ENCODE measurements at regions not wholly inside any gene's neighbourhood (a gene's known extent, or its start where the extent isn't known, plus 50 kb on each side); places are given as distances from the start of the nearest gene placed in this dataset.

DNA sequence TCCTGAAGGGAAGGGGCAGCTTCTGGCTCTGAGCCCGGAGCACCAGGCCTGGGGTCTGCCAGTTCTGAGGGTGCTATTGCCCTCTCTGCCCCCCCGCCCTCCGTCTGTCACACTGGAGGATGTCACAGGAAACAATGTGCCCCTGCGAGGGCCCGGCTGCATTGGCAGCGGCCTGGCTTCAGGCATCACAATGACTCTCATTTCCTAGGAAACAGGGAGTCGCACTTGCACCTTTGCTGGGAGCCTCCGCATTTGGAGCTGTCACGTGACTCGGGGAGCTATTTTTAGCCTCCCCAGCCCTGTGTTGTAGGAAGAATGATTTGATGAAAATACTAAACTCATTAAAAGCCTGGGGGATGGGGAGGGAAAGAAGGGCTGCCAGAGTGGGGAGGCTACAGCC lies 518.9 kb downstream of the SHQ1 start:
- DNase-seq (ENCODE audit: low read depth in 2 of 2): no peak

DNA sequence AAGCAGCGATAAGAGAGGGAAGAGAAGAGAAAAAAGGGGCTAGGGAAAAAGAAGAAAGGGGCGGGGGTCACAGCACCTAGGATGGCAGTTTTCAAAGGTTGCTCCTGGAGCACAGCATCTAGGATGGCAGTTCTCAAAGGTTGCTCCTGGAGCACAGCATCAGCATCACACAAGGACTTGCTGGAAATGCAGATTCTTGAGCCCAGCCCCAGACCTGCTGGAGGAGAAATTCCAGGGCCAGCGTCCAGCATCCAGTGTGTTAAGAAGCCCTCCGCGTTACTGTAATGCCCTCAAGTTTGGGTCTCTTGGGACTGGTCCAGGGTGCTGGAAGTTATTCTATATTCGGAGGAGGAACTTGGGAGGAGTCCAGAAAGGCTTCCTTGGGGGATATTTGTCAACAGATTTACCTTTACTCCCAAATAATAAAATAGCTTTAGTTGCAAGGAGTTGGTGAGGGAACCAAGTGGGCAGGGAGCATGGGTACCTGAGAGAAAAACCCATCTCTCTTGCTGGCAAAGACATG lies 519.4 kb downstream of the SHQ1 start:
- no peak for DNase-seq (ENCODE audit: low read depth in 2 of 2)

DNA sequence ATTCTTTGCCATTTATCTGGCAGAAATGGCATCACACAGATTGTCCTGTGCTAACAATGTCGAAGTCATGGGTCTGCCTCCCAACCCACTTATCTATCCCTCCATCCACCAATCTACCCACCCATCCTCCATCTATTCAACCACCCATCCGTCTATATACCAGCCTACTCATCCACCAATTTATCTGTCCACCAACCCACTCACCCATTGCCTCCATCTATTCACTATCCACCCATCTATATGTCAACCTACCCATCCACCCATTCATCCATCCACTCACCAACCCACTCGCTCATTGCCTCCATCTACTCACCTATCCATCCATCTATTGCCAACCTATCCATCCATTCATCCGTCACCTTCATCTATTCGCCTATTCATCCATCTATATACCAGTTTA lies 521.2 kb downstream of the SHQ1 start:
- DNase-seq (ENCODE audit: low read depth in 2 of 2): no peak

DNA sequence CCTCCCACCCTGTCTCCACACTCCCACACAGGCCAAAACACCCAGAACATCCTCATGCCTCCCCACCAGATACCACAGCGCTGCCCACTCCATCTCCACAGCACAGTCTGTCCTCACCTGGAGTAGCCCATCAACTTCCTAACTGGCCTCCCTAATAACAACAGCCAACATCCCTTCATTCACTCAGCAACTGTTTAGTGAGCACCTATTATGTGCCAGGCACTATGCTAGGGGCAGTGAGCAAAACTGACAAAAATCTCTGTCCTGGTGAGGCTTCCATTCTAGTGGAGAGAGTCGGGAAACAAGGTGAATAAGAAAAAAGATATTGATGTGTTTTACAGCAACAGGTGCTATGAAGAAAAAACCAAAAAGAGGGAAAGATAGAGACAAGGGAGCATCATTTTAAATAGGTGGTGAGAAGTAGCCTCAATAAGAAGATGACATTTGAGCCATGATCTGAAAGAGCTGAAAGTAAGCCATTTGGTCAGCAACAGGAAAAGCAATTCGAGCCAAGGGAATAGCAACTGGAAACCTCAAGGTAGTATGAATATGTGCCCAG lies 523.9 kb downstream of the SHQ1 start:
- DNase-seq (ENCODE audit: low read depth in 2 of 2): no peak

DNA sequence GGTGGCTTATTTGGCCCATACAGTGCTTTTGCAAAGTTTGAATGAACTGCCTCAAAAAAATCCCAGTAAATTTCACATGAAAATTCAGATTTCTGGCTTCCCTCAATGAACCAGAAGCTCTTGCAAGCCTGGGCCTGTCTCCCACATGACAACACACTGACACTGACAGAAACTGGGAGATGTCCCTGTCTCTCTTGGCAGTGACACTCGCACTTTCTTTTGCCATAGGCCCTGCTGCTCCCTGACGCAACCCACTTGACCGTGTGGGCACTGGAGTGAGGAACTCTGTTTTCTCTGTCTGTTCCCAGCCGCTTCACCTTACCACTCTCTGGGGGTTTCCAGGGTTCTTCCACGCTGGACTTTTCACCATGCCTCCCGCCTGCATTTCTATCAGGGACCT lies 524.5 kb downstream of the SHQ1 start:
- DNase-seq (ENCODE audit: low read depth in 2 of 2): no peak

DNA sequence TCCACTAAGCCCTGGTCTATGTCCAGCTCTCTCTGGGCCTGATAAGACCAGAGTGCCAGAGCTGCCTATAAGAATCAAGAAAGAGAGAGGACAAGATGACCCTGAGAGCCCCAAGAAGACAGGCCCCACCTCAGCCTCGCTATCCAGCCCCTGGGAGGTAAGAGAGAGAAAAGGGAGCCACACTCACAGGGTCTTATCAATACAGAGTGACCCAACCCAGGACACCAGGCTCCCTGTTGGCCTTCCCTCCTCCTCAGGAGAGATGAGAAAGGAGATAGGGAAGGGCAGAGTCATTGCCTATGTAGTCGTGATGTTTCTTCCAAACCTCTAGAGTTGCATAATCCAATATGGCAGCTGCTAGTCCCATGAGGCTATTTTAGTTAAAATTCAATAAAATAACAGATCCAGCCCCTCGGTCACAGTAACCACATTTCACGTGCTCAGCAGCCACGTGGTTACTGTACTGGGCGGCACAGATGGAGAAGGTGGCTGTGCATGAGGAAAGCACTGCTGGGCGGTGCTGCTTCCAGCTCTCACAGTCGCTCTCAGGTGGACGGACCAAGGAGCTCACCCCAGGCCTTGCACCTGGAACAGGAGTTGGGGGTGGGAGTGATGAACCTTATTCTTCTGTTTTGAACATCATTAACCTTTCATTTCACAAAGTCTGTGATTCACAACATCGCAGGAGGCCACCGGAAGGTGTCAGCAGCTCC lies 525.8 kb downstream of the SHQ1 start:
- no peak for DNase-seq (ENCODE audit: low read depth in 2 of 2)

DNA sequence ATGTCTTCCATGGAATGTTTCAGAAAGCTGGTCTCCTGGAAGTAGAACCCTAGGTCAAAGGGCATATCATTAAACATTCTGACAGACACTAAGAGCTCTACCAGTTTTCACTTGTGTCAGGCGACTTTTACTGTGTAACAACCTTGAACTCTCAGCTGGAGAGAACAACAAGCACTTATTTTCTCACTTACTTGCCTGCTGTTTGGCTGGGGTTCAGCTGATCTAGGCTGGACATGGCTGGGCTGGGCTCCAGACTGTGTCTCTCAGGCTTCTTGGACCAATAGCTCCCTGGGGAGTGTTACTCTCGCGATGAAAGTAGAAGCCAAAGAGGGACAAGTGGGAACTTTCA lies 527.3 kb downstream of the SHQ1 start:
- no peak for DNase-seq (ENCODE audit: low read depth in 2 of 2)

DNA sequence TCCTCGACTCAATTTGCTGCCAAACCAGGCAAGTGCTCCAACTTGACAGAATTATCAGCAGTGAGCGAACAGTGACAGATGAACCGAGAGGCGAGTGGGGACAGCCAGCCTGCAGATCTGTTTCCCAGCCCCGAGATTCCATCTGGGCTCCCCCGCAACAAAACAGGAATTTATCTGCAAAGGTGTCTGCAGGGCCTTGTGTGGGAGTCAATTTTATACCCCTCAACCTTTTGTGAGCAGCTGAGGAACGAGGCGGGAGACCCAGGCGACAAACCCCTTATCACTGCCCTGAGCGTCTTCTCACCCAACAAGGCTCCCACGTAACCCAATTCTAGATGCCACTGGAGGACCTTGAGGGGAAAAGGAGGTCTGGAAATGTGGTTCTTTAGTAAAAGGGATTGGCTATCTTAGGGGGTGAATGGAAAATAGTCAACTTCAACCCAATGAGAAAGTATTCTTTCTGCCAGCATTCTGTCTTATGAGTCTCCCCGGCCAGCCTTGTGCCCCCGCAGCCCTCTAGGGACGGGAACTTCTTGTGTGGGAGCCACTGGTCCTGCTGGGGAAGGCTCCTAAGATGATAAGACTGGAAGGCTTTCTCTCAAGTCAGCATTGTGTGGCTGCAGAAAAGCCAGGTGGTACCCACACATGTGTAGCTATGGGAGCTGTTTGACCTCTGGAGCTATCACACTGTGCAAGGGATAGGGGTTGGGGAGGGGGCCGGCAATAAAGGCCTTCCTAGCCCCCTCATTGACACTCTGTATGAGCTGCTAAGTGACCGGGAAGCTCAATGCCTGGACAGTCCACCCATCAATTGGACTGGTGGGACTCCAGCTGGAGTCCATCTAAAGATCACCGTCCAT lies 527.9 kb downstream of the SHQ1 start:
- no peak for DNase-seq (ENCODE audit: low read depth in 2 of 2)

DNA sequence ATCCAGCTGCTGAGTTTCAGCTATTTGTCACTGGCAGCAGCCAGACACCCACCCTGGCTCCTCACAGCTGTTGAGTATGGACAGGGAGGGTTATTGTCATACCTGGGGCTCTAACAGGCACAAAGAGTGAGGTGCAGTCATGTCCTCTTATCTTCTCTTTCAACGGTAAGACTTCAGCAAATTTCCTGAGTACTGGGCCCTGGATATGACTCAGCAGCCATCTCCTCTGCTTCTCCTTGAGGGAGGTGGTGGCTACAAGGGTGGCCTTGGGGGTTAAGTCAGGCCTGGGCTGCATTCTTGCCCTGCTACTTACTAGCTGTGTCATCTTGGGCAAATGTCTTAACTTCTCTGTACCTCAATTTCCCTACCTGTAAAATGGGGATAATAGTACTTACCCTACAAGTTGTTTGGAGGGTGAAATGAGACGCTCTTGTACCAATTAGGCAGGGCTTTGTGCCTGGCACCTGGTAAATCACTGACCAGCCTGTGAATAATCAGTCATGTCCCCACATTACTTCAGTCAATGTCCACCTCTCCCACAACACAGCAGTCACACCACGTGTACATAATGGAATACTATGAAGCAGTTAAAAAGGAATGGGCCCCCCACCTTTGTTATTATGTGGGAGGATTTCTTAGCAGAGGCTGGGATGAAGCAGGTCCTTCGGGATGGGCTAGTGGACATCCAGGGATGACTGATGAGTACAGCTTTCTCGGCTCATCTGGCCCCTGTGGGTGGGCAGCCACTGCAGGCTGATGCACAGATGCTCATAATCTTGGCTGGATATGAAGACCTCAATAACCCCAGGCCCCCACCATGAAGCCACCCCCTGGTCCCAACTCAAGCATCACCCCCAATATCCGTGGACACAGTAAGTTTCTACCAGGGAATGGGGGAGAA lies 528.8 kb downstream of the SHQ1 start:
- no peak for DNase-seq (ENCODE audit: low read depth in 2 of 2)

DNA sequence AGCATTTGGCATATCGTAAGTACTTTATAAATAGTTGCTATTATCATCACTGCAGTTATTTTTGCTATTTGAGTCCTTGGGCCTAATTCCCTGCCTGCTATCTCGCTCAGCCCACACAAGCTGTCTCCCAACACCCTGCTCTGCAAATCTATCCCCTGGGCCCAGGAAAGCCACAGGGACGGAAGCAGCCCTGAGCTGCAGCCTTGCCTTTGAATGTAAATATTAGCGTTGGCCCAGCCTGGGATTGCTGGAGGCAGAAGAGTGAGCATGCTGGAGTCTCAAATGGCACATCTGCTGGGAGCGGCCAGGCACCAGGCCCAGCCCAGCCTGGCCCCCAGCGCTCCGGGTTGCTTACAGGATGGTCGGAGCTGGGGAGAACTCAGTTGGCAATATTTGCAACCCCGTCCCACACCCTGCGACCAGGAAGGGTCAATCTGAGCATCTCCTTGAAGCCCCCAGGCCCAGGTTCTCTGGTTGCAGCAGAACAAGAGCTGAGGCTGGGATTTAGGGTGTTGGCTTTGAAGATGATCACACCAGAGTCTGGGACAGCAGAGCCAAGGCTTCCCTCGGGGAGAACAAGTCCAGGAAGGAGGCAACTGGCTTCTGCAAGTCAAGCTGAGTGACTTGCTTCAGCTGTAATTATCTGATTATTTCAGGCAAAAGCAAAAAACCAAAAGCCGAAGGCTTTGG lies 529.6 kb downstream of the SHQ1 start:
- DNase-seq (ENCODE audit: low read depth in 2 of 2): no peak

DNA sequence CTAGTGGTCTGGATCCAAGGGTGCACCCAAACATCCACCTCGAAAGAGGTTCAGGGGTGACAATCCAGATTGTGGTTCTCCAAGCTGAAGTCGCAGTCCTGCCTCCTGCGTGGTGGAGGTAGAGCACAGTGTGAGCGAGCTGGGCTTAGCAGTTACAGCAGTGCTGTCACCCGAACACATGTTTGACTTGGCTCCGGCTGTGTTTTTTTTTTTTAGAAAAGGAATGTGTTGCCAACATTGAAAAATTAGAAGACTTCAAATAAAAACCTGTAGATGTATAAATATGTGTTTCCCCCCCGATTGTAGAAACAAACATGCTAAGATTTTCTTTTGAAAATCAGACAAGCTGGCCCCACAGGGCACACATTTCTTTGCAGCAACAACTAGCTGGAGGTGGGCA lies 530.8 kb downstream of the SHQ1 start:
- no peak for DNase-seq (ENCODE audit: low read depth in 2 of 2)

DNA sequence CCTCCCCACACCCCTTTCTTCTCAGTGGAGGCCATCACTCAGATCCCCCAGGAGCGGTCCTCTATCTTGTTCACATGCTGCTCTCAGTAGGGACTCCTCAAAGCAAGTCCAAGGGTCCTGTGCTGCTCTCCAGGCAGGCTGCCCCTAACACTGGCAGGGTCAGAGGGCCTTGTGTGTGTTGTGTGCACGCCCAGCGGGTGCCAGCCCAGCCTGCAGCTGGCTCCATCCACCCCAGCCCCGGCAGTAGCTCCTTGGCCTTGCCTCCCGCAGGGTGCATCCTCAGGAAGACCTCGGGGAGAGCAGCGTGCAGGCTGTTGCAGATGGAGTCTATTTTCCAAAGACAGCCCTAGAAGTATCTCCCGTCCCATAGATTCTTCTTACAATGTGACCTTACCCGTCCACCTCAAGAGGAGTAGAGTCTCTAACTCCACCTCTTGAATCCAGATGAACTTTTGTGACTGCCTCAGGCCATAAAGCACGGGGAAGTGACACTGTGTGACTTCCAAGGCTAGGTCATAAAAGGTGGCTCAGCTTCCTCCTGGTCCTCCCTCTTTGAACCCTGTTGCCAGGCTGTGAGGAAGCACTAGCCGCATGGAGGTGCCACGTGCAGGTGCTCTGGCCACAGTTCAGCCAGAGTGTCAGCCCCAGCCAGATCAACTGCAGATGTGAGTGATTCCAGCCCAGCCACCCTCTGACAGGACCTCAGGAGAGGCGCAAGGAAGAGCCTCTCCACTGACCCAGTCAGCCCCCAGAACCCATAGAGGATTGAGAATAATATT lies 531.6 kb downstream of the SHQ1 start:
- no peak for DNase-seq (ENCODE audit: low read depth in 2 of 2)

DNA sequence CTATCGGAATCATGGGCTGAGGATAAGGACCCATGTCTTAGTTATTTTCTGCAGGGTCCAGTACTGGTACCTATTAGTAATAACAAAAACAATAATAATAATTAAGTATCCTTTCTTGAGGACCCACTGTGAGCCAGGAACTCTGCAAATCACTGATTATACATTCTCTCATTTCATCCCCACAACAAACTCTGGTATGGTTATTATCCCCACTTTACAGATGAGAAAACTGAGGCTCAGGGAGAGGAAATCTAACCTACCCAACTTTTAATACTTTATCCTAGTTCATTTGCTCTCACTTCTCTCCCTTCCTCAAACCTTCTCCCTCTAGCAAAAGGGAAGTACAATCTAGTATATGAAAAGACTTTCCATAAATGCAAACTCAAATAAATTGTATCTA lies 528.4 kb upstream of the PROK2 start:
- DNase-seq (ENCODE audit: low read depth in 2 of 2): no peak

DNA sequence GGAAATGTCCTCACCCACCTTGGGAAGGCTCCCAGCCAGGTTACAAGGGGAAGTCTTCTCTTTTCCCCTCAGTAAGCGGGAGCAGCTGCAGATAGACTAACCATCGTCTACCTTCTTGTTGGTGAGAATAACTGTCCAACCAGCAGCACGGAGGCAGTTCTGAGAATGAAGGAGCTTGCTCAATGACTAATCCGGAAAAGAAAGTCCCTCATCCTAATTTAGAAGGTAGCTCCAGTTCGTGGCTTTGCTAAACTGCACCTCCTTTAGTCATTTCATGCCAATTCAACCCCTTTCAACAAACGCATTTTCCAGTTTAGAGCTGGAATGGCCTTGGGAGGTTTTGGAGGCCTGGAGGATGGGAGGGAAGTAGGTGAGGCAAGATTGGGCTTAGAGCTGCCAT lies 527.4 kb upstream of the PROK2 start:
- no peak for DNase-seq (ENCODE audit: low read depth in 2 of 2)

DNA sequence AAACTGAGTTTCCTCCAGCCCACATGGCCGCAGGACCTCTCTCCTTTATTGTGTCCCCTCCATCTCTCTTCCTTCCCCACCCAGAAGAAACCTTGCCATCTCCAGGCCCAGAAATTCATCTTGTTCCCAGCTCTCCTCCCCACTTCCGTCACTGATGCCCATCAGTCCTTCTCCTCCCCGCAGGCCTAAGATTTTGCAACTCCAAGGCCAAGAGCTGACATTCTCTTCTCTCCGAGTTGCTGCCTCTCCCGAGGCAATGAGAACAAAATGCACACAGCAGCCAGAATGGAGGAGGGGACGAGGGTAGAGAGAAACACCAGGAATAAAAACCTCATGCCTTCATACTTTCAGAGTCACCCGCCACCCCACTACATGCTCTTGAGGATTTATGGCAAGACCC lies 526.5 kb upstream of the PROK2 start:
- no peak for DNase-seq (ENCODE audit: low read depth in 2 of 2)

DNA sequence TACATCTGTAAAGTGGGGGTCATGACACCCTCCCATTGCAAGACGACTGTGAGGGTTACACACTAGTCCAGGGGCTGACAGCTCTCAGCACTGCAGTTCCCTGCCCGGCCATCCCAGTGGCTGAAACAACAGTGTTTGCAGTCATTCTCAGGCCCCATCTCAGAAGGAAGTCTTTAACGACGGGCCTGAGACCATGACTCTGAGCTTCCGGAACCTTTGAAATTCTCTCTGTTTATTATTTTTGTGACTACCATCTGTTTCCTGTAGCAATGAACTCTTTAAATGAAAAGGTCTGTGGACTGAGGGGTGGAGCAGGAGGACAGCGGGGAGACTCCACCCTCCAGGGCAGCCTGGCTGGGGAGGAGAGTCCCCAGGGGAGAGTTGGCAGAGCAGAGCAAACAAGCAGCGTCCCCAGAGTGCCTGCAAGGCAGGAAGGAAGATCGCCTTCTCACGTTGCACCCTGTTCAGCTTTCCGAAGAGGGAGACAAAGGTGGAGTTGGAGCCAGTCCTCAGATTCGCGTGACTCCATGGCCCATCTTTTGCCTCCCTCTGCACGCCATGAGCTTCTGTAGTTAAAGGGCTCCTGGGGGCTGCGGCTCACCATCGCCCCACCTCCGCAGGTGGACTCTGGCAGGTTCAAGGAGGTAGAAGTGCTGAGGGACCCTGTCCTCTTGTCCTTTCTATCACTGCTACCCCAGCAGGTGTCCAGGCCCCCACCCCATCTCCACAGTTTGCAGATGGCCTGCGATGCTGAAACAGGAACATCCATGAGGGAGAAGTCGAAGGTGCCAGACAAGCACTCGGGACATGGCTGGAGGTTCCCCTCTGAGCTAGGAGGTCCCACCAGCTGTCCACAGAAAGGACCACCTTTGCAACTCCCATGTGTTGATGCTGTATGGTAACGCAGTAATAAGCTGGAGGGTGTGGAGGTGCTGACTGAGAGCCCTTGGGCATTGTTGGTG lies 525.8 kb upstream of the PROK2 start:
- DNase-seq (ENCODE audit: low read depth in 2 of 2): no peak

DNA sequence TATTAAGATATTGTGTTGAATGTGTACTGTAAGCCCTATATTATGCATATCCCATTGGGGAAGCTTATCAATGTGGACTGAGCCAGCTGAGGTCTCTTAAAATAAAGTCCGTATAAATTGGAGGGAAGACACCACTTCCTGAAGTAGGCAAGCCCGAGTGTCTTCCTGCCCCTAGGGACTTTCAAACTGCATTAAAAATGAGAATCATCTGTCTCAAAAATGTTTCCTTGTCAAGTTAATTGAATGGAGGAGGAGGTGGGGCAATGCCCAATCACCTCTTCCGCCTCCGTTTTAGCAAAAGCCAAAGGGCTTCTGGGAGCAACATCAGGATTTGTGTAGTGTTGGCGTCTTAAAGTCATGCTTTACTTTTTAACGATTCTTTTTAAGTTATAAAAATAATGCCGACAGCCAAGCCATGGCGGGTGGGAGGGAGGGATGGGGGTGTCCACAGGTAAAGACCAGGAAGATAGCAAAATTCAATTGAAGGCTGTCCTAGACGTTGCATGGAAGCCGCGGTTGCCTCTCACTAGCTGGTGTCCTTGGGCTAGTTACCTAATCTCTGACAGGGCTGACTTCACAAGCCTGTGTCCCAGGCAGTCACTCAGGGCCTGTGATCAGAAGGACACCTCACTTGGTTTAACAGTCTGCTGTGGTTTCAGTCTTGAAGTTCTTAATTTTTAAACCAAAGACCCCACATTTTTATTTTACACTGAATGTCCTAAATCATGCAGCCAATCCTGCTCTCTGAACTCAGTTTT lies 524.9 kb upstream of the PROK2 start:
- no peak for DNase-seq (ENCODE audit: low read depth in 2 of 2)

DNA sequence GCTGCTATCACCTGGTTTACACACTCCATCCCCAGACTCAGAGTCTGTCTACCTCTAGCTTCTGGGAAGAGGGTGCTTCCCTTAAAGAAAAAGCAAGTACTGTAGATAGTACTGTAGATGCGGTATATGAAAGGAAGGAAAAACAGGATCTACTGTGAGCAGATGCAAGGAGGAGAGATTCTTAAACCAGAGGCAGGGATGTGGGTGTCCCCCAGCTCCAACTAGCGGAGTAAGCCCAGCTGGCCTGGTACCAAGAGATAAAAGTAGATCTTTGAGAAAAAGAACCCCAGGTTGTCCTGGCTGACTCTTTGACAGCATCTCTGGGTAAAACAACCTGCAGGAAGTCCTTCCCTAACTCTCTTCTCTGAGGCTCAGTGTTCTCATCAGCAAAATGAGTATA lies 523.7 kb upstream of the PROK2 start:
- DNase-seq (ENCODE audit: low read depth in 2 of 2): no peak
